ENCODE measurements at regions not wholly inside any gene's neighbourhood (a gene's known extent, or its start where the extent isn't known, plus 50 kb on each side); places are given as distances from the start of the nearest gene placed in this dataset.

DNA sequence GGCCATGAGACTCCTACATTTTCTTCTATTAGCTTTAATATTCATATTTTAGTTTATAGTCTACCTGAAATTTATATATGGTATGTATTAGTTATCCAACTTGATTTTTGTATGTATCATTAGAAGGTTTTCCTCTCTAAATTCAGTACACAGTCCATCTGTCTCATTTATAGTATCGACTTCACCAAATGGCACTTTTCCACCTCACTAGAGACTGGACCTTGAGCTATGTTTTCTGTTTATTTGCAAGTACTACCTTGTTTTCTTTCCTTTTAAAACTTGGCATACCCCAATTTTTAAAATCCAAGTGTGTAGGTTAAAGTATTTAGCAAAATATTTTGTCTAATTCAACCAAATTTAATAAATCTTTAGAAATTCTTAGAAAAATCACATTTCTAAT lies 1137.5 kb downstream of the NSUN3 start:
- TF ChIP-seq FOXK2 (IDR thresholded peaks at IDR 0.05) (no peak), FOXA1 (IDR thresholded peaks at IDR 0.05) (no peak), ELF4 (IDR thresholded peaks at IDR 0.05) (no peak), L3MBTL2 (conservative IDR thresholded peaks at IDR 0.05) (no peak), FOXM1 (IDR thresholded peaks at IDR 0.05; ENCODE audit: borderline replicate concordance) (no peak), SP1 (IDR thresholded peaks at IDR 0.05) (no peak), LEF1 (IDR thresholded peaks at IDR 0.05; ENCODE audit: borderline replicate concordance) (no peak), TARDBP (IDR thresholded peaks at IDR 0.05) (no peak), CTBP1 (IDR thresholded peaks at IDR 0.05; ENCODE audit: borderline replicate concordance) (no peak), SUZ12 (IDR thresholded peaks at IDR 0.05) (no peak), HDGF (IDR thresholded peaks at IDR 0.05; ENCODE audit: borderline replicate concordance) (no peak), BHLHE40 (IDR thresholded peaks at IDR 0.05; ENCODE audit: borderline replicate concordance) (no peak), ZNF384 (IDR thresholded peaks at IDR 0.05) (no peak)
- TF ChIP-seq, protein P1, sequence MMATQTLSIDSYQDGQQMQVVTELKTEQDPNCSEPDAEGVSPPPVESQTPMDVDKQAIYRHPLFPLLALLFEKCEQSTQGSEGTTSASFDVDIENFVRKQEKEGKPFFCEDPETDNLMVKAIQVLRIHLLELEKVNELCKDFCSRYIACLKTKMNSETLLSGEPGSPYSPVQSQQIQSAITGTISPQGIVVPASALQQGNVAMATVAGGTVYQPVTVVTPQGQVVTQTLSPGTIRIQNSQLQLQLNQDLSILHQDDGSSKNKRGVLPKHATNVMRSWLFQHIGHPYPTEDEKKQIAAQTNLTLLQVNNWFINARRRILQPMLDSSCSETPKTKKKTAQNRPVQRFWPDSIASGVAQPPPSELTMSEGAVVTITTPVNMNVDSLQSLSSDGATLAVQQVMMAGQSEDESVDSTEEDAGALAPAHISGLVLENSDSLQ (IDR thresholded peaks at IDR 0.05), result no peak
